WERI-Rb-1 (cell line): ENCODE measurements at regions not wholly inside any gene's neighbourhood (a gene's known extent, or its start where the extent isn't known, plus 50 kb on each side); places are given as distances from the start of the nearest gene placed in this dataset.

Experiments
- DNase-seq: peaks from one replicate; pipeline ENCODE4 v3.0.0-alpha.2; 2020
- H3K27ac ChIP-seq: fragments of 250-450 bp; sonication (Bioruptor Pico); 2 replicates; pipeline ENCODE4 v1.5.1; 2020; ENCODE audit warnings: mild to moderate bottlenecking, moderate library complexity
- H3K27me3 ChIP-seq: fragments of 250-450 bp; sonication (Bioruptor Pico); 2 replicates; pipeline ENCODE4 v1.5.1; 2021; ENCODE audit warnings: mild to moderate bottlenecking, low read depth, moderate library complexity; ENCODE audit not compliant: insufficient read depth, severe bottlenecking
- H3K36me3 ChIP-seq: fragments of 250-450 bp; sonication (Bioruptor Pico); 2 replicates; pipeline ENCODE4 v1.5.1; 2020; ENCODE audit warnings: mild to moderate bottlenecking, moderate library complexity
- H3K4me3 ChIP-seq: 2 replicates; pipeline ENCODE4 v1.5.1; 2011; ENCODE audit warnings: low read depth, mild to moderate bottlenecking, control low read depth, low read length
- H3K9me3 ChIP-seq: fragments of 250-450 bp; sonication (Bioruptor Pico); 2 replicates; pipeline ENCODE4 v1.5.1; 2021; ENCODE audit warnings: mild to moderate bottlenecking, moderate library complexity; ENCODE audit not compliant: severe bottlenecking
- CTCF ChIP-seq: IDR thresholded peaks from 2 replicates; pipeline ENCODE4 v1.5.1; 2011; ENCODE audit warnings: low read depth, mild to moderate bottlenecking, control low read depth, inconsistent platforms, low read length

- Histone ChIP-seq H3K9me3 (no peaks in the 10 kb centered on the region), H3K27ac (no peak overlapping the region), H3K27me3 (no peaks in the 10 kb centered on the region), H3K36me3 (no peaks in the 10 kb centered on the region), H3K4me3 (no peak overlapping the region)
- no peak for DNase-seq
- TF ChIP-seq CTCF = no peak
Observed at GRCh38 chr20:10783707-10784553, 110.1 kb upstream of the JAG1 start.

GRCh38 chr20:10784554-10785183, 110.9 kb upstream of the JAG1 start:
- no peaks in the 10 kb centered on the region for H3K9me3 ChIP-seq
- H3K27me3 ChIP-seq = no peaks in the 10 kb centered on the region
- H3K4me3 ChIP-seq = no peak overlapping the region
- no peak for DNase-seq
- no peak overlapping the region for H3K27ac ChIP-seq
- no peaks in the 10 kb centered on the region for H3K36me3 ChIP-seq
- TF ChIP-seq CTCF = no peak

- DNase-seq = no peak
- Histone ChIP-seq H3K27me3 (no peaks in the 10 kb centered on the region), H3K9me3 (no peaks in the 10 kb centered on the region), H3K36me3 (no peaks in the 10 kb centered on the region), H3K4me3 (no peak overlapping the region), H3K27ac (no peak overlapping the region)
- no peak for TF ChIP-seq CTCF
Observed at GRCh38 chr20:10786678-10787077, 112.9 kb upstream of the JAG1 start.

- no peak for DNase-seq
- H3K4me3 ChIP-seq = no peak overlapping the region
- no peaks in the 10 kb centered on the region for H3K9me3 ChIP-seq
- no peaks in the 10 kb centered on the region for H3K27me3 ChIP-seq
- H3K27ac ChIP-seq = no peak overlapping the region
- no peak for TF ChIP-seq CTCF
- no peaks in the 10 kb centered on the region for H3K36me3 ChIP-seq
Observed at GRCh38 chr20:10788055-10788454, 114.3 kb upstream of the JAG1 start.

- Histone ChIP-seq H3K27ac (no peak overlapping the region), H3K4me3 (no peak overlapping the region), H3K36me3 (no peaks in the 10 kb centered on the region), H3K9me3 (no peaks in the 10 kb centered on the region), H3K27me3 (no peaks in the 10 kb centered on the region)
- no peak for TF ChIP-seq CTCF
- DNase-seq = no peak
Observed at GRCh38 chr20:10788877-10789276, 115.1 kb upstream of the JAG1 start.
